IPS-20b (cell line): ENCODE measurements at regions not wholly inside any gene's neighbourhood (a gene's known extent, or its start where the extent isn't known, plus 50 kb on each side); places are given as distances from the start of the nearest gene placed in this dataset.

Source experiments
- H3K27ac ChIP-seq: one replicate; pipeline ENCODE4 v1.5.1; 2013; ENCODE audit warnings: low read length
- H3K27me3 ChIP-seq: 2 replicates; pipeline ENCODE4 v1.6.1; 2013; ENCODE audit warnings: mild to moderate bottlenecking, low read length, inconsistent platforms; ENCODE audit not compliant: insufficient read depth
- H3K36me3 ChIP-seq: 2 replicates; pipeline ENCODE4 v1.6.1; 2013; ENCODE audit warnings: low read depth, mild to moderate bottlenecking, inconsistent platforms, low read length, moderate library complexity; ENCODE audit not compliant: insufficient read depth
- H3K4me1 ChIP-seq: 2 replicates; pipeline ENCODE4 v1.6.1; 2013; ENCODE audit warnings: mild to moderate bottlenecking, control low read depth, inconsistent platforms, low read length, moderate library complexity; ENCODE audit not compliant: insufficient read depth
- H3K4me3 ChIP-seq: 2 replicates; pipeline ENCODE4 v1.5.1; 2013; ENCODE audit warnings: mild to moderate bottlenecking, low read length, inconsistent platforms
- H3K9ac ChIP-seq: 2 replicates; pipeline ENCODE4 v1.6.1; 2013; ENCODE audit warnings: low read depth, mild to moderate bottlenecking, inconsistent platforms, low read length, moderate library complexity
- H3K9me3 ChIP-seq: 2 replicates; pipeline ENCODE4 v1.6.1; 2013; ENCODE audit warnings: mild to moderate bottlenecking, low read depth, low read length, inconsistent platforms; ENCODE audit not compliant: insufficient read depth

- H3K4me3 ChIP-seq, result no peak overlapping the region
- no peaks in the 10 kb centered on the region for H3K27me3 ChIP-seq
- H3K4me1 ChIP-seq, result no peaks in the 10 kb centered on the region
- no peaks in the 10 kb centered on the region for H3K36me3 ChIP-seq
- no peak overlapping the region for H3K9ac ChIP-seq
- no peak overlapping the region for H3K27ac ChIP-seq
- peaks cover 2% of the 10 kb centered on the region for H3K9me3 ChIP-seq
Observed at GRCh38 chr2:11030909-11031308, 119.2 kb downstream of the KCNF1 start.

DNA sequence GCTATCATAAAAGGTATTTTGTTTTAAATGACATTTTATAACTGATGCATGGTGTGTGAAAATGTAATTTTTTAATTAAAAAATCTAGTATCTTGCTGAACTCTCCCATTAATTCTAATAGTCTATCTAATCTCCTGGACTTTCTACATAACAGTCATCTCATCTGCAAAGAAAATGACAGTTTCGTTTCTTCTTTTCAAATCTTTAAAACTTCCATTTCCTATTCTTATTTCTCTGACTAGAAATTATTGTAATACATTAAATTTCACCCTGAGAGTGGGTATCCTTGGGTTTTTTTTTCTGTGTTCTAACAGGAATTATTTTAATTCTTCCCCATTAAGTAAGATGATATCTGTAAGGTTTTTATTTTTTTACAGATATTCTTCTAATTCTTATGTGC is 120.1 kb downstream of the KCNF1 start:
- H3K4me3 ChIP-seq, result no peak overlapping the region
- H3K4me1 ChIP-seq, result no peaks in the 10 kb centered on the region
- no peak overlapping the region for H3K27ac ChIP-seq
- H3K36me3 ChIP-seq, result no peaks in the 10 kb centered on the region
- peaks cover 6% of the 10 kb centered on the region for H3K9me3 ChIP-seq
- no peak overlapping the region for H3K9ac ChIP-seq
- no peaks in the 10 kb centered on the region for H3K27me3 ChIP-seq

DNA sequence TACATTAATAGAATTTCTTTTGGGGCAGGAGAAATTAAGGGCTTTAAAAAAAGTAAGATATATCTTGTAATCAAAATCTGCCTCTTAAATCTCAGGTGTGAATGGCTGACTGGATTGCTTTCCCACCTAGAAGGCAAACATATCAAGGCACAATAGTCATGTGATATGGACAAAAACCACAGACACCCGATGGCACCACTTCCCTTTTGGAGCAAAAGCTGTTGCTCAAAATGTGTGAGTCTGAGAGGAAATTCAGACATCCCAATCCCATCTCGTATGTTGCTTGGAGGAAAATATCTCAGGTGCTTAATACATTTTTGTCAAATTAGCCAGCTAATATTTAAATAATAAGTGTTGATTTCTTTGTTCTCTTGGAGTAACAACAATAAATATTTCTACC is 120.7 kb downstream of the KCNF1 start:
- H3K9me3 ChIP-seq, result peaks cover 6% of the 10 kb centered on the region
- no peak overlapping the region for H3K4me3 ChIP-seq
- no peaks in the 10 kb centered on the region for H3K4me1 ChIP-seq
- no peaks in the 10 kb centered on the region for H3K27me3 ChIP-seq
- H3K9ac ChIP-seq, result no peak overlapping the region
- H3K36me3 ChIP-seq, result no peaks in the 10 kb centered on the region
- no peak overlapping the region for H3K27ac ChIP-seq

DNA sequence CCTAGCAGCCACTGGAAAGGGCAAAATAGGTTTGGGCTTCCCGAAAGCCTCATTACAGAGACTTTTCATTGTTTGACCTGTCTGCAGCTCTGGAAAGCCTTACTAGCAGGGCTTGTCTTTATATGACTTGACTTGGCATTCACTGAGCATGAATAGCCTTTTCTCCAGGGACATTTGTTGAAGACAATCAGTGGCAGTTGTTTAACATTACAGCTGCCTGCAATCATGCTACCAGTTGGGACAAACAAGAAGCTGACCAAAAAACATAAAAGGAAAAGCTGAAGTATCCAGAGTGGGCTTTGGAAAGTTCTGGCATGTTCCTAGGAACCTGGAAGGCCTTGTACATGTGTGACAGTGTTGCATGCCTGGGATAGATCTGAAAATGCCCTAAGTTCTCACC is 121.4 kb downstream of the KCNF1 start:
- no peaks in the 10 kb centered on the region for H3K36me3 ChIP-seq
- H3K9me3 ChIP-seq, result peaks cover 6% of the 10 kb centered on the region
- no peak overlapping the region for H3K4me3 ChIP-seq
- H3K9ac ChIP-seq, result no peak overlapping the region
- no peak overlapping the region for H3K27ac ChIP-seq
- no peaks in the 10 kb centered on the region for H3K27me3 ChIP-seq
- H3K4me1 ChIP-seq, result no peaks in the 10 kb centered on the region

GRCh38 chr2:11038641-11039040 is 116.6 kb upstream of the SLC66A3 start:
- peaks cover 12% of the 10 kb centered on the region for H3K9me3 ChIP-seq
- H3K9ac ChIP-seq, result no peak overlapping the region
- H3K27ac ChIP-seq, result no peak overlapping the region
- no peaks in the 10 kb centered on the region for H3K36me3 ChIP-seq
- no peak overlapping the region for H3K4me3 ChIP-seq
- no peaks in the 10 kb centered on the region for H3K27me3 ChIP-seq
- peaks cover 6% of the 10 kb centered on the region for H3K4me1 ChIP-seq

DNA sequence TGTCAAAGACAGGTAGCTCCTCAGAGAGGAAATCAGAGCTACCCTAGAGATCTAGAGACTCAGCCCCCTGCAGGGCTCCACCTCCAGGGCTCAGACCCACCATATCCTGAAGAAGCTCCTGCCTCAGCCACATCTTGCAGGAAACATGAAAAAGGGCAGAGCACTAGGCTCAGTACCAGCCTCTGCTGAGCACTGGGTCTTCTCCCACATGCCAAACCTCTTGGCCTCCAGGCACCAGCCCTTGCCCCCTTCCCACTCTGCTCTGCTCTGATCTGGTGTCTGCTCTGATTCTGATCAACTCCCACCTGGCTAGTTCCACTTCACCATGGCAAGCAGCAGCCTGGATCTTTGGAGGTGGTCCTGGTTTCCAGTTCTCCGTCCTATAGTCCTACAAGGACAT is 114.3 kb upstream of the SLC66A3 start:
- Histone ChIP-seq H3K4me1 (peaks cover 6% of the 10 kb centered on the region), H3K27me3 (no peaks in the 10 kb centered on the region), H3K4me3 (peak overlapping the region; percentile 11; the same call in 1 of the 2 replicates), H3K9ac (no peak overlapping the region), H3K9me3 (peaks cover 10% of the 10 kb centered on the region), H3K27ac (no peak overlapping the region), H3K36me3 (no peaks in the 10 kb centered on the region)

DNA sequence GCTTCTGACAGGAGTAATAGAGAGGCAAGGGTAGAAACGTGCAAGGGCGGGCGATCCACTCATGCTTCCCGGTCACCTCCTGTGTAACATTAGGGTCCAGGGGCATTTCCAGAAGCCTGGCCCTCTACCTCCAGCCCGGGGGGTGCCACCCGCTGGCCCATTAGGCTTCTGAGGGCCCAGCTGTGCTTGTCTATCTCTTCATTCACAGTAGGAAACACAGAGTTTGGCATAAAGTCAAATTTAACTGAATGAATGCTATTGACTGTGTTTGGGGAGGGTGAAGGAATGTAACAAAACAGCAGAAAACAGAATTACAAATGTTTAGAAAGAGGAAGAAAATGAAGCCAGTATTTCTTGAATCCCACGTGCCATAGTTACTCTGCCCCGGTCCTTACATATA is 112.4 kb upstream of the SLC66A3 start:
- no peaks in the 10 kb centered on the region for H3K27me3 ChIP-seq
- H3K9ac ChIP-seq, result no peak overlapping the region
- H3K4me1 ChIP-seq, result peaks cover 6% of the 10 kb centered on the region
- H3K36me3 ChIP-seq, result no peaks in the 10 kb centered on the region
- H3K9me3 ChIP-seq, result peaks cover 7% of the 10 kb centered on the region
- H3K27ac ChIP-seq, result no peak overlapping the region
- H3K4me3 ChIP-seq, result no peak overlapping the region

DNA sequence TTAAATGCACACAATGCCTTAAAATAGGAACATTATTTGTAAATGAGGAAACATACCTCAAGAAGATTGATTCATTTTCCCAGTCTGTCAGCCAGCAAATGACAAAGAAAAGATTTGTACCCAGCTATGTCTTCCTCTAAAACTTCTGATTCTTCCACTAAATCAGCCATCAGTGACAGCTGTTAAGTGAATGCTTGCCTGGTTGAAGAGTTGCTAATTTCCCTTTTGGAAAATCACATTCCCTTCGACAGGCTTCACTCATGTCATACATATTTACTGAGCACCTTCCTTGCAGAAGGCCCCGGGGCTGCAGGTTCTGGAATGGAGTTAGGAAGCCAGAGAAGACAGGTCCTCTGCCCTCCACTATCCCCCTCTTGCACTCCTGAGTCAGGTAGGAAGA is 112.0 kb upstream of the SLC66A3 start:
- Histone ChIP-seq H3K4me1 (peaks cover 6% of the 10 kb centered on the region), H3K9ac (no peak overlapping the region), H3K4me3 (no peak overlapping the region), H3K9me3 (peaks cover 7% of the 10 kb centered on the region), H3K36me3 (no peaks in the 10 kb centered on the region), H3K27me3 (no peaks in the 10 kb centered on the region), H3K27ac (no peak overlapping the region)

GRCh38 chr2:11044201-11044600 is 111.1 kb upstream of the SLC66A3 start:
- H3K27ac ChIP-seq, result no peak overlapping the region
- no peaks in the 10 kb centered on the region for H3K36me3 ChIP-seq
- H3K4me1 ChIP-seq, result peaks cover 6% of the 10 kb centered on the region
- H3K9me3 ChIP-seq, result no peaks in the 10 kb centered on the region
- H3K27me3 ChIP-seq, result no peaks in the 10 kb centered on the region
- no peak overlapping the region for H3K9ac ChIP-seq
- no peak overlapping the region for H3K4me3 ChIP-seq

GRCh38 chr2:11045294-11045693 is 110.0 kb upstream of the SLC66A3 start:
- H3K27ac ChIP-seq, result no peak overlapping the region
- H3K4me3 ChIP-seq, result no peak overlapping the region
- H3K4me1 ChIP-seq, result peaks cover 6% of the 10 kb centered on the region
- H3K9ac ChIP-seq, result no peak overlapping the region
- H3K36me3 ChIP-seq, result no peaks in the 10 kb centered on the region
- no peaks in the 10 kb centered on the region for H3K9me3 ChIP-seq
- no peaks in the 10 kb centered on the region for H3K27me3 ChIP-seq

GRCh38 chr2:11048335-11049008 is 106.8 kb upstream of the SLC66A3 start:
- H3K4me3 ChIP-seq, result no peak overlapping the region
- no peaks in the 10 kb centered on the region for H3K9me3 ChIP-seq
- H3K9ac ChIP-seq, result no peak overlapping the region
- no peak overlapping the region for H3K27ac ChIP-seq
- H3K4me1 ChIP-seq, result no peaks in the 10 kb centered on the region
- H3K36me3 ChIP-seq, result no peaks in the 10 kb centered on the region
- no peaks in the 10 kb centered on the region for H3K27me3 ChIP-seq

DNA sequence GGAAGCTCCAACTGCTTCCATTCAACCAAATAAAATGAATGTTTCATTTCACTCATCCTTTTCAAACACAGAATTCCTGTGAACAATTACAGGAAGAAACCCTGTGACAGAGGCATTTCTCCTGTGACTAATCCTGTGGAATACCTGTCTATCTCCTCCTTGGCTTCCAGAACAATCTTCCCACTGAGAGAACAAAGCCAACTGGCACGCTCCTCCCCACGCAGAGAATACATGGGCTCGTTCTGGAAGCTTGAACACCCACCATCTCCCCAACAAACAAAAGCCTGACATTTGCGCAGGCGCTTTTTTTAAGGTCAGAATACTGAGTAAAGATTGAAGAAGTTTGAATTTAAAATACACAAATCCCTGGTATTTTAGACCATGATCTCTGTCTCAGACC is 104.7 kb upstream of the SLC66A3 start:
- no peaks in the 10 kb centered on the region for H3K9me3 ChIP-seq
- H3K27me3 ChIP-seq, result no peaks in the 10 kb centered on the region
- no peaks in the 10 kb centered on the region for H3K4me1 ChIP-seq
- H3K36me3 ChIP-seq, result no peaks in the 10 kb centered on the region
- H3K27ac ChIP-seq, result no peak overlapping the region
- H3K9ac ChIP-seq, result no peak overlapping the region
- H3K4me3 ChIP-seq, result no peak overlapping the region
